Uterus (tissue), 2 donors: ENCODE measurements at regions not wholly inside any gene's neighbourhood (a gene's known extent, or its start where the extent isn't known, plus 50 kb on each side); places are given as distances from the start of the nearest gene placed in this dataset.

Source experiments
- CTCF ChIP-seq, 4 experiments: fragments of 200-600 bp in 2 of 4; fragments of 450-650 bp in 2 of 4; sonication (generic) in 2 of 4; IDR thresholded peaks; one replicate each; pipeline ENCODE4 v1.5.1; 2016 to 2019; ENCODE audit warnings: antibody characterized with exemption in 4 of 4, mild to moderate bottlenecking in 2 of 4, moderate library complexity in 1 of 4
- POLR2A ChIP-seq, 2 donors: fragments of 450-650 bp; IDR thresholded peaks; one replicate each; pipeline ENCODE4 v1.6.1; 2016; ENCODE audit warnings: antibody characterized with exemption in 2 of 2, mild to moderate bottlenecking in 1 of 2, moderate library complexity in 1 of 2

DNA sequence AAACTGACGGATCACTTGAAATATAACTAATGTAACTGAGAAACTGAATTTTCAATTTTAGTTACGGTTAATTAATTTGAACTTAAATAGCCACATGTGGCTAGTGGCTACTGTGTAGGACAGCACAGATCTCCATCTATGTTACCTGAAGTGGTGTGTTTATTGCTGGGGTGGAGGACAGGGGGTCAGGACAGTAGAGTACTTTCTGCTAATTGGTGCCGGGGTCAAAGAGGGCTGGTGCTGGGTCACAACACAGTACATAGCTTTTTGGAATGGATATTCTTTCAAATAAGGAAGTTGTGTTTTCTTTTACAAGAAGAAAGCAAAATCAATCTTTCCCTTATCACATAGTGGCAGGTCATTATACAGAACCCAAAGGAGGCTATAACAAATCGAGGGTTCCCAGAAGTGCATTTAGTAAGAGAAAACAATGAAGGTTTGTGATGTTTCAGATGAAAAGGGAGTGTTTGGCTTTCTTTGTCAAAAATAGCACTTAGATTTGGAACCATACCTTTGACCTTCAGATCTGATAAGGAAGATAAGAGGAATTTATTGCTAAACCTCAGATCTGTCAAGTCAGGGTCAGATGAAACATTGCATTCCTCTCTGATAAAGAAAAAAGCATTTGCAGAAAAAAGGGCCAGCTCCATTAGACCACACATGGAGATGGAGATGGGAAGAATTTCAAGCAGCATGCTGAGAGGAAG lies 384.5 kb downstream of the AASDHPPT start:
- TF ChIP-seq CTCF (IDR thresholded peaks at IDR 0.05) (no peak), POLR2A (IDR thresholded peaks at IDR 0.05) (no peak)
